GM18507 (cell line): ENCODE measurements at regions not wholly inside any gene's neighbourhood (a gene's known extent, or its start where the extent isn't known, plus 50 kb on each side); places are given as distances from the start of the nearest gene placed in this dataset.
"Not testable (repeated sequence)": the region's sequence is repeated elsewhere in the genome, so short reads cannot be mapped to it uniquely, and the experiment has no call there.

Experiments used
- DNase-seq: peaks from one replicate; pipeline ENCODE4 v3.0.0; 2011; ENCODE audit warnings: low read depth; ENCODE audit not compliant: insufficient read length; ENCODE audit errors: extremely low spot score
- FAIRE-seq: peaks from 2 replicates; lab custom pipeline; 2011; peaks lifted over from hg19 to GRCh38; lab: Jason Lieb, UNC

- no peak for FAIRE-seq
- DNase-seq, result no peak
These were observed 179.0 kb downstream of the TAF11L14 start for GRCh38 chr5:17813214-17813613.

GRCh38 chr5:17816505-17816904 lies 182.2 kb downstream of the TAF11L14 start:
- DNase-seq (no peak), FAIRE-seq (no peak)

- FAIRE-seq (no peak), DNase-seq (no peak)
These were observed 182.7 kb downstream of the TAF11L14 start for GRCh38 chr5:17816944-17817343.

- DNase-seq (no peak), FAIRE-seq (no peak)
These were observed 183.7 kb downstream of the TAF11L14 start for GRCh38 chr5:17817990-17818389.

GRCh38 chr5:17819783-17820182 lies 185.5 kb downstream of the TAF11L14 start:
- FAIRE-seq (no peak), DNase-seq (no peak)

- DNase-seq (no peak), FAIRE-seq (no peak)
These were observed 194.4 kb downstream of the TAF11L14 start for GRCh38 chr5:17828681-17829080.

- no peak for DNase-seq
- FAIRE-seq, result no peak
These were observed 195.2 kb downstream of the TAF11L14 start for GRCh38 chr5:17829456-17829855.

- no peak for DNase-seq
- FAIRE-seq, result no peak
These were observed 197.0 kb downstream of the TAF11L14 start for GRCh38 chr5:17831279-17831678.

GRCh38 chr5:17832949-17833745 lies 198.9 kb downstream of the TAF11L14 start:
- DNase-seq (no peak), FAIRE-seq (no peak)

- DNase-seq (no peak), FAIRE-seq (no peak)
These were observed 203.5 kb downstream of the TAF11L14 start for GRCh38 chr5:17837757-17838156.

GRCh38 chr5:17838469-17838868 lies 204.2 kb downstream of the TAF11L14 start:
- FAIRE-seq, result no peak
- no peak for DNase-seq

GRCh38 chr5:17839848-17840247 lies 205.6 kb downstream of the TAF11L14 start:
- FAIRE-seq (no peak), DNase-seq (no peak)

GRCh38 chr5:17846496-17846895 lies 212.2 kb downstream of the TAF11L14 start:
- FAIRE-seq (no peak), DNase-seq (no peak)

GRCh38 chr5:17847286-17847685 lies 213.0 kb downstream of the TAF11L14 start:
- FAIRE-seq (no peak), DNase-seq (no peak)

GRCh38 chr5:17852111-17852510 lies 217.9 kb downstream of the TAF11L14 start:
- no peak for DNase-seq

GRCh38 chr5:17852740-17853139 lies 218.5 kb downstream of the TAF11L14 start:
- FAIRE-seq (no peak), DNase-seq (no peak)

More at GRCh38 chr5:17852111-17852510, 217.9 kb downstream of the TAF11L14 start:
- no peak for FAIRE-seq

- FAIRE-seq (no peak), DNase-seq (no peak)
These were observed 220.6 kb downstream of the TAF11L14 start for GRCh38 chr5:17854901-17855300.

GRCh38 chr5:17860660-17861315 lies 226.5 kb downstream of the TAF11L14 start:
- DNase-seq (no peak), FAIRE-seq (no peak)

GRCh38 chr5:17864903-17865302 lies 230.6 kb downstream of the TAF11L14 start:
- FAIRE-seq, DNase-seq: not testable (repeated sequence)

- not testable (repeated sequence) for FAIRE-seq, DNase-seq
These were observed 231.7 kb downstream of the TAF11L14 start for GRCh38 chr5:17865966-17866365.

- FAIRE-seq (no peak), DNase-seq (no peak)
These were observed 237.9 kb downstream of the TAF11L14 start for GRCh38 chr5:17872204-17872603.
